ENCODE measurements at regions not wholly inside any gene's neighbourhood (a gene's known extent, or its start where the extent isn't known, plus 50 kb on each side); places are given as distances from the start of the nearest gene placed in this dataset.

GRCh38 chr5:68370196-68370595 lies 154.6 kb downstream of the PIK3R1 start:
- no peak overlapping the region for H3K4me3 ChIP-seq
- intact Hi-C loops (cut with DNase I; ENCODE audit: low total_unique reads): no loop called here
- no peaks in the 10 kb centered on the region for H3K9me3 ChIP-seq
- WGBS, 2 donors (ENCODE audit: low coverage in 1 of 2): 98% methylated on average over 2 of the region's 2 CpGs; no CpG with 5 or more reads in 1 of the 2 donors
- H3K27me3 ChIP-seq: no peaks in the 10 kb centered on the region
- peaks cover 0 to 4% (median 2%) of the 10 kb centered on the region in 4 donors for H3K4me1 ChIP-seq
- in situ Hi-C loops (cut with MboI; ENCODE audit: low pct_ligation_motif_present in 1 of 4, low pct_unique_long_range_greater_than_20kb in 1 of 4, low sequenced_read_pairs in 3 of 4): no loop called here
- TF ChIP-seq CTCF (IDR thresholded peaks at IDR 0.05) (no peak), POLR2AphosphoS5 (IDR thresholded peaks at IDR 0.05) (no peak), POLR2A (IDR thresholded peaks at IDR 0.05) (no peak), EP300 (IDR thresholded peaks at IDR 0.05; ENCODE audit: low read depth) (no peak)
- H3K36me3 ChIP-seq: no peaks in the 10 kb centered on the region
- no peak for DNase-seq
- H3K27ac ChIP-seq: no peak overlapping the region

GRCh38 chr5:68371607-68372006 lies 156.1 kb downstream of the PIK3R1 start:
- intact Hi-C loops (cut with DNase I; ENCODE audit: low total_unique reads) (no loop called here), in situ Hi-C loops (cut with MboI; ENCODE audit: low pct_ligation_motif_present in 1 of 4, low pct_unique_long_range_greater_than_20kb in 1 of 4, low sequenced_read_pairs in 3 of 4) (no loop called here)
- TF ChIP-seq POLR2AphosphoS5 (IDR thresholded peaks at IDR 0.05): no peak
- no peak for TF ChIP-seq EP300 (IDR thresholded peaks at IDR 0.05; ENCODE audit: low read depth)
- TF ChIP-seq POLR2A (IDR thresholded peaks at IDR 0.05): no peak
- no peak for TF ChIP-seq CTCF (IDR thresholded peaks at IDR 0.05)
- peaks cover 0 to 8% (median 2%) of the 10 kb centered on the region in 4 donors for H3K4me1 ChIP-seq
- no peak for DNase-seq
- no peaks in the 10 kb centered on the region for H3K36me3 ChIP-seq
- 75 to 94% methylated on average over 2 of the region's 2 CpGs for WGBS, 2 donors (ENCODE audit: low coverage in 1 of 2)
- H3K27ac ChIP-seq: no peak overlapping the region
- no peaks in the 10 kb centered on the region for H3K9me3 ChIP-seq
- no peak overlapping the region for H3K4me3 ChIP-seq
- no peaks in the 10 kb centered on the region for H3K27me3 ChIP-seq

GRCh38 chr5:68372161-68372560 lies 156.6 kb downstream of the PIK3R1 start:
- Histone ChIP-seq H3K4me3 (no peak overlapping the region), H3K27me3 (no peaks in the 10 kb centered on the region), H3K4me1 (peaks cover 0 to 14% (median 3%) of the 10 kb centered on the region in 4 donors), H3K27ac (no peak overlapping the region), H3K9me3 (no peaks in the 10 kb centered on the region), H3K36me3 (no peaks in the 10 kb centered on the region)
- no peak for TF ChIP-seq EP300 (IDR thresholded peaks at IDR 0.05; ENCODE audit: low read depth)
- no peak for DNase-seq
- in situ Hi-C loops (cut with MboI; ENCODE audit: low pct_ligation_motif_present in 1 of 4, low pct_unique_long_range_greater_than_20kb in 1 of 4, low sequenced_read_pairs in 3 of 4) (no loop called here), intact Hi-C loops (cut with DNase I; ENCODE audit: low total_unique reads) (no loop called here)
- 100% methylated on average over 1 of the region's 1 CpG; no CpG with 5 or more reads in 1 of the 2 donors for WGBS, 2 donors (ENCODE audit: low coverage in 1 of 2)

GRCh38 chr5:68373050-68373449 lies 157.5 kb downstream of the PIK3R1 start:
- no peak for DNase-seq
- no peak for TF ChIP-seq POLR2AphosphoS5 (IDR thresholded peaks at IDR 0.05)
- no peak for TF ChIP-seq POLR2A (IDR thresholded peaks at IDR 0.05)
- TF ChIP-seq EP300 (IDR thresholded peaks at IDR 0.05; ENCODE audit: low read depth): no peak
- TF ChIP-seq CTCF (IDR thresholded peaks at IDR 0.05): no peak
- in situ Hi-C loops (cut with MboI; ENCODE audit: low pct_ligation_motif_present in 1 of 4, low pct_unique_long_range_greater_than_20kb in 1 of 4, low sequenced_read_pairs in 3 of 4) (no loop called here), intact Hi-C loops (cut with DNase I; ENCODE audit: low total_unique reads) (no loop called here)
- Histone ChIP-seq H3K9me3 (no peaks in the 10 kb centered on the region), H3K36me3 (no peaks in the 10 kb centered on the region), H3K27ac (no peak overlapping the region), H3K4me3 (no peak overlapping the region), H3K4me1 (peaks cover 0 to 20% (median 3%) of the 10 kb centered on the region in 4 donors), H3K27me3 (no peaks in the 10 kb centered on the region)
- WGBS, 2 donors (ENCODE audit: low coverage in 1 of 2): 90 to 100% methylated on average over 1 to 2 of the region's 2 CpGs

All from transverse colon (tissue), 4 donors.